HG03175 (cell line): ENCODE measurements at regions not wholly inside any gene's neighbourhood (a gene's known extent, or its start where the extent isn't known, plus 50 kb on each side); places are given as distances from the start of the nearest gene placed in this dataset.
"Not testable (repeated sequence)": the region's sequence is repeated elsewhere in the genome, so short reads cannot be mapped to it uniquely, and the experiment has no call there.

ENCODE experiments used
- ATAC-seq: cut with Tn5 transposase; IDR thresholded peaks from one replicate; pipeline ENCODE4 v1.9.1; 2021; ENCODE audit warnings: mild to moderate bottlenecking, moderate library complexity; ENCODE audit not compliant: unreplicated experiment

DNA sequence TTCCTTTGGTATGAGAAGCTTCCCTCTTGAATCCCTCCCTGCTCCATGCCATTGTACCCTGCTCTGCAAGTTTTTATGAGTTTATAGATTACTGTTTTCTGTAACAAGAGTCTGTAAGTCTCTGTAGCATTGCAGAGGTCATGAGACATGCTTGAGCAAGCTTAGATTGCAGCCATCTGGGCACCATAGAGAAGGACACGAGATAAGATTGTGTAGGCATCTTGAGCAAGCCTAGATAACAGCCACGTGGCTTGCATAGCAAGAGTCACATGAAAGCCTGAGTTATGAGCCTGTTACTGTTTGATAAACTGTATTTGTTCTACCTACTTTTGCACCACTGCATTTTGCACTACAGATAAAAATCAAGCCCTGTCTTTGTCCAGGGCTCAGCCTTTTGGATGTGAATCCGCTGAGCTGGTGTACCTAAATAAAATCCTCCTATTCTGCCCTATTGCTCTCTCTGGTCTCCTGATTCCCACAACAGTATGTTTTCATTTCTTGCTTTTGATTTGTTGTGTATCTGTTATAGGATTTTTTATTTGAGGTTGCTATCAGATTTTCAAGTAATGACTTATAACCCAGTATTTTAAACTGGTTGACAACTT lies 127.4 kb upstream of the ANKRD50 start:
- no peak for ATAC-seq

DNA sequence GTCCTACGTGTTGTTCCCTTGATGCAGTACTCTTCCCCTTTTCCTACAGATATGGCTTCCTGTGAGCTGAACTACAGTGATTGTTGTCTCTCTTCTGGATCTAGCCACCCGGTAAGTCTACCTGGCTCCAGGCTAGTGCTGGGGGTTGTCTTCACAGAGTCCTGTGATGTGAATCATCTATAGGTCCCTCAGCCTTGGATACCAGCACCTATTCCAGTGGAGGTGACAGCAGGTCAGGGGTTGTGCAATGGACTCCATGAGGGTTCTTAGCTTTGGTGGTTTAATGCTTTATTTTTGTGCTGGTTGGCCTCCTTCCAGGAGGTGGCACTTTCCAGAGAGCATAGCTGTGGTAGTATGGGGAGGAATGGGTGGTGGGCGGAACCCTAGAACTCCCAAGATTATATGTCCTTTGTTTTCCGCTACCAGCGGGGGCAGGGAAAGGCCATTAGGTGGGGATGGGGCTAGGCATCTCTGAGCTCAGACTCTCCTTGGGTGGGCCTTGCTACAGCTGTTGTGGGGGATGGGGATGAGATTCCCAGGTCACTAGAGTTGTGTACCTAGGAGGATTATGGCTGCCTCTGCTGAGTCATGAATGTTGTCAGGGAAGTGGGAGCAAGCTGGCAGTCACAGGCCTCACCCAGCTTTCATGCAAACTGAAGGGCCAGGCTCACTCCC lies 121.4 kb upstream of the ANKRD50 start:
- ATAC-seq = no peak

DNA sequence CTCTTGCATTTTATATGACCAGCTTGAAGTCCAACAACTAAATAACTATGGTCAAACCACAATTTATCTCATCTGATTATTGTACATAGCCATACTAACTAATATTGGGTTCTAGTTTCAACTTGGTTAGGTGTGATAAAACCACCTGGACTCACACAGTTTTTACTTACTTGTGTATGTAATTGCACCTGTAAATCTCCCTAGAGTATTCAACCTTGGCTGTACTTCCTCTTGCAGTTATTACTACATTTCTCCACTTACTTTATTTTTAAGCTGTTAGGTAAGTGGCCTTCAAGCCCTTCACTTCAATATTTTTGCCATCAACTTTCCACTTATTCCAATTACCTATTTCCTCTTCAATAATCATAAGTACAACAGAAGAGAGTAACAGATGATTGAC lies 115.8 kb upstream of the ANKRD50 start:
- ATAC-seq = no peak

DNA sequence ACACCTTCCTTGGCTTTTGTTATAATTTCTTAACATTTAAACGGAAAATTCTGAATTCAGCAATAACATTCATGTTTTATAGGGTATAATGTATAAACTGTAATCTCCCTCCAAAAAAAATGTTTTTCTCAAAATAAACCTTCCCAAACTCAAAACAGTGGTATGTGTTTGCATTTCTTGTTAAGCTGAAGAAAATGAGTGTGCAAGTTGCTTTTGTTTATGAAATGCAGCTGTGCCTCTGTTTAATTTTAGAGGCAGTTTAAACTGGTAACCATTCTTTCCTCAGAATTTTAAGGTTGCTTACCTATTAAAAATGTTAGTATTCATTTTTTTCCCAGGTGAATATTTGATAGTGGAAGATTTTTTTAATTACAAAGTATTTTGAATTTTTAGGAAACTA lies 105.0 kb upstream of the ANKRD50 start:
- ATAC-seq = no peak

DNA sequence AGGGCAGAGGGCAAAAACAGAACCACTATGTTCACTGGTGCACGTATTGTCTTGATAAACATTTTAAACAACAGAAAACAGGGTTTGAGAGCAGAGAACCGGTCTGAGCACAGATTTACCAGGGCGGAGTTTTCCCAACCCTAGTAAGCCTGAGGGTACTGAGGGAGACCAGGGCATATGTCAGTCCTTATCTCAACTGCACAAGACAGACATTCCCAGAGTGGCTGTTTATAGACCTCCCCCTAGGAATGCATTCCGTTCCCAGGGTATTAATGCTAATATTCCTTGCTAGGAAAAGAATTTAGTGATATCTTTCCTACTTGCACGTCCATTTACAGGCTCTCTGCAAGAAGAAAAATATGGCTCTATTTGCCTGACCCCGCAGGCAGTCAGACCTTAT lies 99.7 kb upstream of the ANKRD50 start:
- not testable (repeated sequence) for ATAC-seq

DNA sequence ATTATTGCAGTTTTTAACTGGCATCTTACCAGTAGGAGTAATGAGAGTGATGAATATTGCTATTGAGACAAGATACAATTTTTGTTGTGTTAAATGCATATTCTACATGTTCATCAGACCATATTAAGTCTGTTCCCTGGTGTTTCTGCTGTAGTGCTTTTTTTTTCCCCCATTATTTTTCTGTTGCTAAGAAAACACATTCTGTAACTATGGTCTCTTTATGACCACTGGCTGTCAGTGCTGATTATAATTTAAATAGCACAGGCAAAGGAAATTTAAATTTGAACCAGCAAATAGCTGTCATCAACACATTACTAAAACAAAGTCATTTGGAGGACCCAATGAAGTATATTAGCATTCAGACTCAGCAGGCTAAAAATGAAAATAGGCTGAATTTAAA lies 98.3 kb upstream of the ANKRD50 start:
- no peak for ATAC-seq

DNA sequence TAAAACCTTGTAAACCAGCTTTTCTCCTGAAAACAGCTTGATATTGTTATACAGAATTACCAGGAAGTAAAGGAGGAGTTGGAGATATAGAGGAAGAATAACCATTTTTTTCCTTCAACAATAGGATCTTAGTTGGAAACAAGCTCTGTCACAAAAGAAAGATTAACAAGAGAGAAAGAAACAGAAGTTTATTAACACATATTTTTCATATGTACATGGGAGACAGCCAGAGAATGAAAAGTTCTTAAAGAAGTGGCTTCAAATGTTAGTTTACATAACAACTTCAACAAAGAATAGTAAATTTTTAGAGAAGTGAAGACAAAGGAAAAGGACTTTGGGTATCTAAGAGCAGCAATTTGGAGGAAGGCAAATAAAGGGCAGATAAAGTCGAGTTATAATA lies 94.9 kb upstream of the ANKRD50 start:
- no peak for ATAC-seq

DNA sequence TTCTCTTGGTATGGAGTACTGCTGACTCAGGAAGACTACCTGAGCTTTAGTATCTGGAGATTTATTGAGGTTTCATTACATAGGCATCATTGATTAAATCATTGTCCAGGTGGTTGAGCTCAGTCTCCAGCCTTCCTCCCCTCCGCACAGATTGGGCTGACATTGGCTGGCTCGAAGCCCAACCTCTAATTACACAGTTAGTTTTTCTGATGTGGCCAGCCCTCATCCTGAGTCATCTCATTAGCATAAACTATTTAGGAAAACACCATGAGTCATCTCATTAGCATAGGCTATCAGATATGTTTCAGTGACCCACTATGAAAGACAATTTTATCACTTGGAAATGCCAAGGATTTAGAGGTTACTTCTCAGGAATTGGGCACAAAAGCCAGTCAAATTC lies 93.9 kb upstream of the ANKRD50 start:
- ATAC-seq = no peak

DNA sequence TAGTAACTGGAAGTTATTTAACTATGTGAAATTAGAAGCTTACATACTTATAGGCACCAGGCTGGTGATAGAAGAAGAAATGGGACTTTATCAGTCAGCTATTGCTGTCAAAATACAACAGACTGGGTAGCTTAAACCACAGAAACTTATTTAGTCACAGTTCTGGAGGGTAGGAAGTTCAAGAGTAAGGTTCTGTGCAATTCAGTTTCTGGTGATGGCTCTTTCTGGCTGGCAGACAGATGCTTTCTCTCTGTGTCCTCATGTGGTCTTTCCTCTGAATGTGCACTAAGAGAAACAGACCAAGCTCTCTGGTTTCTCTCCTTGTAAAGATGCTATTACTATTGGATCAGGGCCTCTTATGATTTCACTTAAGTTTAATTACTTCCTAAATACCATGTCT lies 92.1 kb upstream of the ANKRD50 start:
- ATAC-seq = peak; percentile 89

DNA sequence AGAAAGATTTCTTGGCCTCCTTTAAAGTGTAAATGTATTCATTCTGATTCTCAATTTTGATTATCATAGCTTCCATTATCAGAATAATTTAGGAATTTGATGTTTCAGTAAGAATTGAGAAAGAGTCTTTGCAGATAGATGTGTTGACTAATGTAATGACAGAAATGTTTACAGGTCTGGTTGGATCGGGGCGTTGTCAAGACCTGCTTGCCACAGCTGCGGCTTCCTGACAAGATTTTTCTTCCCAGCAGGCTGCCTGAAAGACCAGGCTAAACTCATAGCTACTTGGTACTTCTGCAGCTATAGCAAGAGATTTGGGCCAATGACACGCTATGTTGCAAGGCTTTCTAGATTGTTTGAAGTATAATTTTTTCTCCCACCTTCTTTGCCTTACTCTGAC lies 91.5 kb upstream of the ANKRD50 start:
- no peak for ATAC-seq

DNA sequence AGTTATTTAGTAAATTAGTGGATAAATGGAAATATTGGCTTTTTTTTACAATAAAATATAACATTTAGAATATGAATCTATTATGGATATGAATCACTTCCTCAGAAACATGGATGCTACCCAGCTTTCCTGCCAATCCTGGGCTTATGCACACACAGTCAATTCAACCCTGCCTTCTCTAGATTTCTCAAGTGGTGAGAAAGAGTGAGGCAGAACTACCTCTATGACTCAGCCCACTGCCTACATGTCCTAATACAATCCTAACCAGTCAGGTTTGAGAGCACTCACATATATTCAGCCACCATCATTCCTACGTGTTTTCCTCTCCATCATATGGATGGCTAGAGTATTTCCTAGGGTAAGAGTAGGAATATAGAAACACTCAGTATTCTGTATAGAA lies 91.1 kb upstream of the ANKRD50 start:
- peak; percentile 53 for ATAC-seq

DNA sequence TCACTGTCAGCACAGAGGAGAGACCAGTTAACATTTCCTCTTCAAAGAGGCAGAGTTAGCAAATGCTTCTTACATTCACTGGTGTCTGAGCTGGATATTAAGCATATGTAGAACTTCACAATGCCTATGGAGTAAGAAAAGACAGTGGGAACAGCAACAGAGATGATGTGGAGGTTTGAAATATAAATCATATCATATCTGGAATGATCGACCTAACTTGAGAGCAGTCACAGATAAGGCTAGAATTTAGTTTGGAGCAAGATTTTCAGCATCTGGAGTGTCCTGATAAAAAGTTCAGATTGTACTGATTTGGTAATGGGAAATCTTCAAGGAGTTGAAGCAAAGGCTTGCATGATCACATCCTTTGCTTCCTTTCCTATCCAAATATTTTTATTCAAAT lies 90.5 kb upstream of the ANKRD50 start:
- no peak for ATAC-seq

DNA sequence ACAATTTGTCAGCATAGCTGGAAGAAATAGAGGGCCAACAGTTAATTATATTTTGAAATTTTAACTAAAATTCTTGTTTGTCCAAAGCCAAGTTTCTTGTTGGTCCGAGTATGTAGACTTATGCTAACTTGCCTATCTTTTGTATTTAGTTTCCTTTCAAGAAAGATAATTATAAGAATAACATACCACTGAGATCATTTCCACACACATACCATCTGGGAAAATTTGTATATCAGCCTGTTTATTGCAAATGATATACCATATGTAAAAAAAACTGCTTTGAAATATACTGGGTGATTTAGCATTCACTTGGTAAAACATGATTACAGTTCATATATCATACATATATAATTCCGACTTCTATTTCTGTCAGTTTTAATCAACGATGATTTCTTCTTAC lies 84.7 kb upstream of the ANKRD50 start:
- ATAC-seq = no peak

DNA sequence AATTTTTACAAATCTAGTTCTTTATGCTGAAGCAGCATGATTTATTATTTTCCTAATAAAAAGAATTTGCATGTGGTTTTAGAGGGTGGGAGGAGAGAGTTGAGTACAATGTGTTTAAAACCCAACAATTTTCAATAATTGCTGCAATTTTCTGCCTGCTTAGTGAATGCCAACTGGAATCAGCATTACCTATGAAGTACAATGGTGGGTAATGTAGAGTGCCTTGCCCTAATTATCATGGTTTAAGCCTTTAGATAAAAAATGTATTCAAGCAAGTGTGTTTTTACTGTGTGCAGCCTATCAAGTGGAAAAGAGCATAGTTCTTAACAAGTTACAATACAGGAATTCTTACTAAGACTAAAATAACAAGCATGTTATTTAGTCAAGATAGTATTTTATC lies 77.9 kb upstream of the ANKRD50 start:
- no peak for ATAC-seq

DNA sequence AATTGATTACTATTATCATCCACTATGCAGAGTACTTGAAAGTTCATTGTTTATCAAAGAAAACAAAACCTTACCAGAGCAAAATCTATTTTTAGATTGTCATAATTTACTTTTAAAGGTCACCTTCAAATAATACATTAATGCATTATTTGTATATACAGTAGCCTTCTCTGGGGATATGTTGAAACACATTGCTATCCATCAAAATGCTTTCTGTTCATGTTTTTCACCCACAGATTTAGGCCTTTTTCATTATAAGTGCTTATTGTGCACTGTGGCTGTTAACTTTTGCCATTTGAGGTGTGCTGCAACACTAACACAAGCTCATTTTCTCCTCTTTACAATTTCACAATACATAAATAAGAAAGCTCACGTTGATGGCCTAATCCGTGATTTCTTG lies 74.1 kb upstream of the ANKRD50 start:
- ATAC-seq = no peak

DNA sequence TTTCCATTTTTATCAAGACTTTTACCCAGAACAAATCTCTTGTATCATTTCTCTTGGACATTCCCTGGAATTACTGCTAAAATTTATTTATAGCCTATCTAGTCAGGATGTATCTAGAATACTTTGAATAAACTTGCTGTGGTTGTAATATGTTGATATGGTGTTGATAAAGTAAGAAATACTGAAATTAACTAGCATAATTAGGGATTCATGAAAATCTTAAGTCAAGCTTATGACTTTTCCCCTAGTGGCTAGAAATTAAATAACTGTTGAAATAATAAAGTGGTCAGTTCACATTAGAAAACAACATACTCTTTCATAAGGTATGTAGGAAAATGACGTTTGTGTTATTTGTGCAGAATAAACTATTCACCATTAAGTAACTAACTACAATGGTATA lies 73.1 kb upstream of the ANKRD50 start:
- ATAC-seq = no peak

DNA sequence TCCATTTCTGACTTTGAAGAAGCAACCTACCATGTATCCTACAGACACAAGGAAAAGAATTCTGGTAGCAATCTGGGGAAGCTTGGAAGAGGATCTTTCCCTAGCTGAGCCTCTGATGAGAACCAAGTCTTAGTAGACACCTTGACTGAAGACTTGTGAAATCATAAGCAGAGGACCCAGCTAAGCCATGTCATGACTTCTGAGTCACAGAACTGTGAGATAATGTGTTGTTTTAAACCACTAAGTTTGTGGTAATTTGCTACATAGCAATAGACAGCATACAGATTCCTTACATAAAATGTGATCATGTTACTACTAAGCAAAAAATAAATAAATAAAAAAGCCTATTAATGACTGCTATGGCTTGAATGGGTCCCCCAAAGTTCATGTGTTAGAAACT lies 71.3 kb upstream of the ANKRD50 start:
- ATAC-seq = no peak

DNA sequence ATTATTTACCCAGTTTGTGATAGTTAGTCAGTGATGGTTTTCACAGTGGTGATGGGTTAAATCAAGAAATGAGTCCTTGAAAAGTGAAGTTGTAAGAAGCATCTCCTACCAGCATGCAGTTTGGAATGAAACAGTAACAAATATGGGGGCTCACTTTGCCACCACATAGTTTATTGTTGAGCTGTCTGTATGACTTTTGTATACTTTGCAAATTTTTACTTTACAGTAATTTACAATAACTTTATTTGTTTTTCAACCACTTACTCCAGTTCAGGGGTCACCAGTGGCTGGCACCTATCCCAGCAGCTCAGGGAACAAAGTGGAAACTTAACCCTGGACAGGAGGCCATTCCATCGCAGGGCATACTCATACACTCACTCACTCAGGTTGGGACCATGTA lies 64.5 kb upstream of the ANKRD50 start:
- ATAC-seq = no peak

DNA sequence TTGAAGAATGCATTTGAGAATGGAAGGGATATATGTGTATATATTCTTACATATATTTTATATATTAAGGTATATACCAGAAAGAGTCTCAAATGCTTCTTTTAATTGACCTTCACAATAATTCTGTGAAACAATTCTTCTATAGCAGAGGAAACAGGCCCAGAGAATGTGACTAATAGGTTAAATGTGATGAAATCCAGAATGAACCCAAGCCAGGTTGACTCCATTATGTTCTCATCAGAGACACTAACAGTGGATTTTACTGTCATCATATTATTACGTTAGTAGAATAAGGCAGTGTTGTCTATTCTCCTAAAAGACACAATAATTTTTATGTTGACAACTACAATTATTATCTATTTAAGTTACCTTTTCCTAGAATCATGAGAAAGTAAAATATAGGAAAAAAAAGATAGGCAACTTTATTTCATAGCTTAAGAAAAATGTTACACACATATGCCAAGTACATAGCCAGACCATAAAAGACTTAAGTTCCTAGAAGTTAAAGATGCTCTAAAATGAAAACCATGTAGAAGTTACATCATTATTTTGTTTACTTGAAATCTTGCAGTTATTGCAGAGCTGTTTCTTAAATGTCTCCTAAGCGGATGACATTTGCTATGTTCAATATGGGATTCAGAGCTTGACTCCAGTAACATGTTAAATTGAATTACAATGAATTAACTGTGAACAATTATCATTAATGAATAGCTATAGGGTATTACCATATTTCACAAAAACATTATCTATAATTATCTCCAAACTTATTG lies 56.2 kb upstream of the ANKRD50 start:
- ATAC-seq = no peak

DNA sequence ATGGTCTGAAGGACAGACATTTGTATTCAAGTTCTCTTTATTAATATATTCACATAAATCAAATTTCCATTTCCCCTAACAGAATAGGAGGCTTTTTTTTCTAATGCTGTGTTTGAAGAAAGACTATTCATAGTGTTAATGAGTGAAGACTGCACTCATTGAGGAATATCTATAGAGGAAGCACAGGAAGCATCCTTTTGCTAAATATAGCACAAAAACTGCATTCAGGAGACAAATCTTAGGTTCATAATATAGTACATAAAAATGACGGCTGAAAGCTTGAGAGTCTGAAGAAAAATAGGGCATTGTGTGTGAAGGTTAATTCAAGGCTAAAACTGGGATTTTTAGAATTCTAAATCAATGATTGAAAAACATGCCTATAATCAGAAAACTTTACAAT lies 50.4 kb upstream of the ANKRD50 start:
- ATAC-seq = no peak
